ELR (cell line): ENCODE measurements at regions not wholly inside any gene's neighbourhood (a gene's known extent, or its start where the extent isn't known, plus 50 kb on each side); places are given as distances from the start of the nearest gene placed in this dataset.

Source experiments
- DNase-seq: peaks from one replicate; pipeline ENCODE4 v3.0.0-alpha.2; 2015; ENCODE audit warnings: low read depth

DNA sequence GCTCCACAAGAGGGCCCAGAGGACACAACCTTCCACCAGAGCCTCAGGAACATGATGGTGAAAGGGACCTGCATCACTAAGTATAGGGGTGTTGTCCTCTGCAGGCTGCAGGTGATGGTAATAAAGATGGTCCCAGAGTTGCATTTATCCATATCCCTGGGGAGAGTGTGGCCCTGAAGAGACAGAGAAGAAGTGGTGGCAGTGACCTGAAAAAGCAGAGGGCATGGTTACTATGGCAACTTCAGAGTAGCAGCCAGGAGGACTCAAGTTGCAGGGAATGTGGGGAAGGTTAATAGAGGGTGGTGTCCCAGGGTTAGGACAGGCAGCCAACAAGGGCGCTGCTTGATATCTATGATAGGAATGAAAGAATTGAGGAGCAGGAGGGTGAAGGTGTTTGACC is 57.1 kb downstream of the HLA-A start:
- DNase-seq: no peak

- no peak for DNase-seq
Measured at GRCh38 chr6:30000156-30000791, 57.9 kb downstream of the HLA-A start.

GRCh38 chr6:30002871-30003270 is 58.2 kb upstream of the POLR1H start:
- DNase-seq: peak; percentile 42

GRCh38 chr6:30005482-30005881 is 55.6 kb upstream of the POLR1H start:
- no peak for DNase-seq

- no peak for DNase-seq
Measured at GRCh38 chr6:30006170-30007131, 54.6 kb upstream of the POLR1H start.

- DNase-seq: no peak
Measured at GRCh38 chr6:30007132-30007764, 53.8 kb upstream of the POLR1H start.

- DNase-seq: no peak
Measured at GRCh38 chr6:30009113-30009512, 52.0 kb upstream of the POLR1H start.
